NCI-H2081 (cell line): ENCODE measurements at regions not wholly inside any gene's neighbourhood (a gene's known extent, or its start where the extent isn't known, plus 50 kb on each side); places are given as distances from the start of the nearest gene placed in this dataset.
"Not testable (repeated sequence)": the region's sequence is repeated elsewhere in the genome, so short reads cannot be mapped to it uniquely, and the experiment has no call there.

Experiments used
- DNase-seq, 2 experiments: peaks; one replicate each; lab custom pipeline; 2025; lab: John Stamatoyannopoulos, UW

GRCh38 chr10:125554016-125554703 lies 128.8 kb downstream of the TEX36 start:
- no peak for DNase-seq

GRCh38 chr10:125553091-125553490 lies 129.9 kb downstream of the TEX36 start:
- DNase-seq, result no peak

GRCh38 chr10:125551247-125551646 lies 131.7 kb downstream of the TEX36 start:
- no peak for DNase-seq

- DNase-seq, result no peak
Observed at GRCh38 chr10:125550362-125550761, 132.6 kb downstream of the TEX36 start.

- no peak for DNase-seq
Observed at GRCh38 chr10:125549653-125550052, 133.3 kb downstream of the TEX36 start.

- DNase-seq, result no peak
Observed at GRCh38 chr10:125548878-125549277, 134.1 kb downstream of the TEX36 start.

- DNase-seq, result no peak
Observed at GRCh38 chr10:125548356-125548755, 134.6 kb downstream of the TEX36 start.

- DNase-seq, result no peak
Observed at GRCh38 chr10:125547010-125547650, 135.8 kb downstream of the TEX36 start.

GRCh38 chr10:125543796-125544195 lies 139.2 kb downstream of the TEX36 start:
- no peak for DNase-seq

- DNase-seq, result peak; percentile 64 to 83
Observed at GRCh38 chr10:125538947-125539731, 143.8 kb downstream of the TEX36 start.

- no peak for DNase-seq
Observed at GRCh38 chr10:125536236-125536635, 146.7 kb downstream of the TEX36 start.

GRCh38 chr10:125535559-125535958 lies 147.4 kb downstream of the TEX36 start:
- no peak for DNase-seq

GRCh38 chr10:125534515-125534914 lies 148.4 kb downstream of the TEX36 start:
- no peak for DNase-seq

GRCh38 chr10:125533866-125534265 lies 149.1 kb downstream of the TEX36 start:
- no peak for DNase-seq

- DNase-seq, result peak; percentile 45 to 54
Observed at GRCh38 chr10:125531465-125531864, 151.5 kb downstream of the TEX36 start.

GRCh38 chr10:125523347-125523746 lies 159.6 kb downstream of the TEX36 start:
- DNase-seq, result no peak

- DNase-seq, result no peak
Observed at GRCh38 chr10:125521721-125522680, 161.0 kb downstream of the TEX36 start.

GRCh38 chr10:125520968-125521367 lies 162.0 kb downstream of the TEX36 start:
- no peak for DNase-seq

GRCh38 chr10:125518397-125518796 lies 164.6 kb downstream of the TEX36 start:
- not testable (repeated sequence) for DNase-seq

GRCh38 chr10:125515571-125515970 lies 167.4 kb downstream of the TEX36 start:
- no peak for DNase-seq

GRCh38 chr10:125514206-125515162 lies 168.5 kb downstream of the TEX36 start:
- DNase-seq, result no peak
